ENCODE measurements at regions not wholly inside any gene's neighbourhood (a gene's known extent, or its start where the extent isn't known, plus 50 kb on each side); places are given as distances from the start of the nearest gene placed in this dataset.

- H3K27me3 ChIP-seq, result no peaks in the 10 kb centered on the region
- H3K9me3 ChIP-seq, result no peaks in the 10 kb centered on the region
- H3K4me3 ChIP-seq, result no peak overlapping the region
- intact Hi-C loops (cut with DNase I), result no loop called here
- no peak overlapping the region for H3K27ac ChIP-seq
- no peaks in the 10 kb centered on the region for H3K4me1 ChIP-seq
- H3K36me3 ChIP-seq, result no peaks in the 10 kb centered on the region
- no peak for TF ChIP-seq CTCF (IDR thresholded peaks at IDR 0.05)
- no peak for DNase-seq (ENCODE audit: low spot score in 2 of 2)
Observed at GRCh38 chr13:53341144-53341510, 312.5 kb downstream of the OLFM4 start.

- intact Hi-C loops (cut with DNase I), result no loop called here
- TF ChIP-seq CTCF (IDR thresholded peaks at IDR 0.05), result no peak
- Histone ChIP-seq H3K9me3 (no peaks in the 10 kb centered on the region), H3K27ac (no peak overlapping the region), H3K4me1 (no peaks in the 10 kb centered on the region), H3K36me3 (no peaks in the 10 kb centered on the region), H3K27me3 (no peaks in the 10 kb centered on the region), H3K4me3 (no peak overlapping the region)
- no peak for DNase-seq (ENCODE audit: low spot score in 2 of 2)
Observed at GRCh38 chr13:53342623-53343360, 314.2 kb downstream of the OLFM4 start.

- Histone ChIP-seq H3K27ac (no peak overlapping the region), H3K4me1 (no peaks in the 10 kb centered on the region), H3K36me3 (no peaks in the 10 kb centered on the region), H3K4me3 (no peak overlapping the region), H3K9me3 (no peaks in the 10 kb centered on the region), H3K27me3 (no peaks in the 10 kb centered on the region)
- intact Hi-C loops (cut with DNase I), result no loop called here
- TF ChIP-seq CTCF (IDR thresholded peaks at IDR 0.05), result no peak
- no peak for DNase-seq (ENCODE audit: low spot score in 2 of 2)
Observed at GRCh38 chr13:53343361-53343744, 314.7 kb downstream of the OLFM4 start.

GRCh38 chr13:53351021-53351420, 322.4 kb downstream of the OLFM4 start:
- DNase-seq (ENCODE audit: low spot score in 2 of 2), result no peak
- H3K27me3 ChIP-seq, result no peaks in the 10 kb centered on the region
- H3K4me3 ChIP-seq, result no peak overlapping the region
- H3K4me1 ChIP-seq, result no peaks in the 10 kb centered on the region
- H3K36me3 ChIP-seq, result no peaks in the 10 kb centered on the region
- H3K27ac ChIP-seq, result no peak overlapping the region
- no peaks in the 10 kb centered on the region for H3K9me3 ChIP-seq
- intact Hi-C loops (cut with DNase I), result no loop called here
- no peak for TF ChIP-seq CTCF (IDR thresholded peaks at IDR 0.05)

GRCh38 chr13:53357582-53357981, 329.0 kb downstream of the OLFM4 start:
- no peak for TF ChIP-seq CTCF (IDR thresholded peaks at IDR 0.05)
- H3K4me1 ChIP-seq, result no peaks in the 10 kb centered on the region
- H3K36me3 ChIP-seq, result no peaks in the 10 kb centered on the region
- no peaks in the 10 kb centered on the region for H3K27me3 ChIP-seq
- no peak overlapping the region for H3K27ac ChIP-seq
- no peak for DNase-seq (ENCODE audit: low spot score in 2 of 2)
- no peak overlapping the region for H3K4me3 ChIP-seq
- no peaks in the 10 kb centered on the region for H3K9me3 ChIP-seq
- intact Hi-C loops (cut with DNase I), result no loop called here

- DNase-seq (ENCODE audit: low spot score in 2 of 2), result no peak
- no peaks in the 10 kb centered on the region for H3K4me1 ChIP-seq
- intact Hi-C loops (cut with DNase I), result no loop called here
- no peaks in the 10 kb centered on the region for H3K27me3 ChIP-seq
- no peak for TF ChIP-seq CTCF (IDR thresholded peaks at IDR 0.05)
- H3K4me3 ChIP-seq, result no peak overlapping the region
- H3K9me3 ChIP-seq, result no peaks in the 10 kb centered on the region
- H3K36me3 ChIP-seq, result no peaks in the 10 kb centered on the region
- no peak overlapping the region for H3K27ac ChIP-seq
Observed at GRCh38 chr13:53368948-53369347, 340.3 kb downstream of the OLFM4 start.
